Tibial nerve (tissue), 3 donors: ENCODE measurements at regions not wholly inside any gene's neighbourhood (a gene's known extent, or its start where the extent isn't known, plus 50 kb on each side); places are given as distances from the start of the nearest gene placed in this dataset.
"Not testable (repeated sequence)": the region's sequence is repeated elsewhere in the genome, so short reads cannot be mapped to it uniquely, and the experiment has no call there.

Experiments used
- POLR2A ChIP-seq, 2 donors: fragments of 450-650 bp; IDR thresholded peaks; one replicate each; pipeline ENCODE4 v1.6.1; 2017; ENCODE audit warnings: antibody characterized with exemption in 2 of 2, mild to moderate bottlenecking in 2 of 2, moderate library complexity in 2 of 2
- TF ChIP-seq, protein P1 (sequence below), 5 experiments: fragments of 200-600 bp in 3 of 5; fragments of 450-650 bp in 2 of 5; sonication (generic) in 3 of 5; IDR thresholded peaks; one replicate each; pipeline ENCODE4 v1.5.1; 2016 to 2019; ENCODE audit warnings: antibody characterized with exemption in 5 of 5, mild to moderate bottlenecking in 3 of 5, moderate library complexity in 2 of 5

DNA sequence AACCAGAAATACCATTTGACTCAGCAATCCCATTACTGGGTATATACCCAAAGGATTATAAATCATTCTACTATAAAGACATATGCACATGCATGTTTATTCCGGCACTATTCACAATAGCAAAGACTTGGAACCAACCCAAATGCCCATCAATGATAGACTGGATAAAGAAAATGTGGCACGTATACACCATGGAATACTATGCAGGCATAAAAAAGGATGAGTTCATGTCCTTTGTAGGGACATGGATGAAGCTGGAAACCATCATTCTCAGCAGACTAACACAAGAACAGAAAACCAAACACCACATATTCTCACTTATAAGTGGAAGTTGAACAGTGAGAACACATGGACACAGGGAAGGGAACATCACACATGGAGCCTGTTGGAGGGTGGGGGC is 158.2 kb downstream of the GXYLT1 start:
- TF ChIP-seq POLR2A (IDR thresholded peaks at IDR 0.05) = not testable (repeated sequence)
- TF ChIP-seq, protein P1, sequence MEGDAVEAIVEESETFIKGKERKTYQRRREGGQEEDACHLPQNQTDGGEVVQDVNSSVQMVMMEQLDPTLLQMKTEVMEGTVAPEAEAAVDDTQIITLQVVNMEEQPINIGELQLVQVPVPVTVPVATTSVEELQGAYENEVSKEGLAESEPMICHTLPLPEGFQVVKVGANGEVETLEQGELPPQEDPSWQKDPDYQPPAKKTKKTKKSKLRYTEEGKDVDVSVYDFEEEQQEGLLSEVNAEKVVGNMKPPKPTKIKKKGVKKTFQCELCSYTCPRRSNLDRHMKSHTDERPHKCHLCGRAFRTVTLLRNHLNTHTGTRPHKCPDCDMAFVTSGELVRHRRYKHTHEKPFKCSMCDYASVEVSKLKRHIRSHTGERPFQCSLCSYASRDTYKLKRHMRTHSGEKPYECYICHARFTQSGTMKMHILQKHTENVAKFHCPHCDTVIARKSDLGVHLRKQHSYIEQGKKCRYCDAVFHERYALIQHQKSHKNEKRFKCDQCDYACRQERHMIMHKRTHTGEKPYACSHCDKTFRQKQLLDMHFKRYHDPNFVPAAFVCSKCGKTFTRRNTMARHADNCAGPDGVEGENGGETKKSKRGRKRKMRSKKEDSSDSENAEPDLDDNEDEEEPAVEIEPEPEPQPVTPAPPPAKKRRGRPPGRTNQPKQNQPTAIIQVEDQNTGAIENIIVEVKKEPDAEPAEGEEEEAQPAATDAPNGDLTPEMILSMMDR (IDR thresholded peaks at IDR 0.05) = not testable (repeated sequence)
